ENCODE measurements at regions not wholly inside any gene's neighbourhood (a gene's known extent, or its start where the extent isn't known, plus 50 kb on each side); places are given as distances from the start of the nearest gene placed in this dataset.

GRCh38 chr5:116650544-116650943, 75.9 kb upstream of the SEMA6A start:
- TF ChIP-seq POLR2A (IDR thresholded peaks at IDR 0.05): no peak
- TF ChIP-seq CTCF (IDR thresholded peaks at IDR 0.05 in 8 of 11, conservative IDR thresholded peaks at IDR 0.05 in 3 of 11): no peak
- no peak for TF ChIP-seq POLR2AphosphoS5 (IDR thresholded peaks at IDR 0.05)
- Histone ChIP-seq H3K36me3 (no peaks in the 10 kb centered on the region), H3K4me1 (no peaks in the 10 kb centered on the region), H3K27ac (no peak overlapping the region), H3K9me3 (no peaks in the 10 kb centered on the region), H3K4me3 (no peak overlapping the region), H3K27me3 (replicated peaks in 1 of 7) (no peaks in the 10 kb centered on the region)
- 87 to 97% (median 96%) methylated on average over 7 of the region's 7 CpGs for WGBS, 5 donors
- intact Hi-C loops (cut with DNase I; ENCODE audit: low total_unique reads): no loop called here
- DNase-seq: no peak

GRCh38 chr5:116646611-116647289, 72.1 kb upstream of the SEMA6A start:
- 90 to 96% (median 91%) methylated on average over 10 of the region's 10 CpGs for WGBS, 5 donors
- no peak overlapping the region for H3K4me3 ChIP-seq
- no peaks in the 10 kb centered on the region for H3K4me1 ChIP-seq
- intact Hi-C loops (cut with DNase I; ENCODE audit: low total_unique reads): no loop called here
- no peaks in the 10 kb centered on the region for H3K36me3 ChIP-seq
- H3K27ac ChIP-seq: no peak overlapping the region
- no peaks in the 10 kb centered on the region for H3K9me3 ChIP-seq
- no peak for DNase-seq
- no peaks in the 10 kb centered on the region for H3K27me3 ChIP-seq (replicated peaks in 1 of 7)
- no peak for TF ChIP-seq POLR2A (IDR thresholded peaks at IDR 0.05)

DNA sequence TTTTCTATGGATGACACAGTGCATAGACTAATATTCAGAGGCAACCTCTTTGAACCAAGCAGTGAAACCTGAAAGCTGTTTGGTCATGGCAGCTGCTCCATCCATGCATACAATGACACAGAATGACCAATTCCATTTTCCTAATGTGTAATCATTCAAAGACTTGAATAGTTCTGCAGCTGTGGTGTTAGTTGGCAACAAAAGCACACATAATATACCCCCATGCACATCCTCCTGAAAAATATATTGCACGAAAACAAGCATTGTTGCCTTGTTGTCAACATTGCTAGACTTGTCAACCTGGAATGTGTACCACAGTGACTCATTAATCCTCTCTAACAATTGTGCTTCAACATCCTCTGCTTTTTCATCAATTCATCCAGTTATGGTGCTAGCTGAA, 71.0 kb upstream of the SEMA6A start:
- intact Hi-C loops (cut with DNase I; ENCODE audit: low total_unique reads): no loop called here
- WGBS, 5 donors: 76 to 94% (median 88%) methylated on average over 1 of the region's 1 CpG
- no peak for DNase-seq

GRCh38 chr5:116640236-116640635, 65.6 kb upstream of the SEMA6A start:
- Histone ChIP-seq H3K36me3 (no peaks in the 10 kb centered on the region), H3K27ac (no peak overlapping the region), H3K4me3 (no peak overlapping the region), H3K27me3 (replicated peaks in 1 of 7) (no peaks in the 10 kb centered on the region), H3K4me1 (no peaks in the 10 kb centered on the region), H3K9me3 (no peaks in the 10 kb centered on the region)
- intact Hi-C loops (cut with DNase I; ENCODE audit: low total_unique reads): no loop called here
- no peak for TF ChIP-seq CTCF (IDR thresholded peaks at IDR 0.05 in 8 of 11, conservative IDR thresholded peaks at IDR 0.05 in 3 of 11)
- no peak for TF ChIP-seq POLR2AphosphoS5 (IDR thresholded peaks at IDR 0.05)
- TF ChIP-seq POLR2A (IDR thresholded peaks at IDR 0.05): no peak
- DNase-seq: no peak

More for the DNA sequence above, 71.0 kb upstream of the SEMA6A start:
- Histone ChIP-seq H3K27ac (no peak overlapping the region), H3K4me1 (no peaks in the 10 kb centered on the region), H3K4me3 (no peak overlapping the region), H3K27me3 (replicated peaks in 1 of 7) (no peaks in the 10 kb centered on the region), H3K36me3 (no peaks in the 10 kb centered on the region), H3K9me3 (no peaks in the 10 kb centered on the region)
- no peak for TF ChIP-seq CTCF (IDR thresholded peaks at IDR 0.05 in 8 of 11, conservative IDR thresholded peaks at IDR 0.05 in 3 of 11)
- TF ChIP-seq POLR2AphosphoS5 (IDR thresholded peaks at IDR 0.05): no peak
- no peak for TF ChIP-seq POLR2A (IDR thresholded peaks at IDR 0.05)

All from spleen (tissue), 11 donors.